Neuronal stem cell (in vitro differentiated cells): ENCODE measurements at regions not wholly inside any gene's neighbourhood (a gene's known extent, or its start where the extent isn't known, plus 50 kb on each side); places are given as distances from the start of the nearest gene placed in this dataset.

Experiments used
- DNase-seq: peaks from one replicate; pipeline ENCODE4 v3.0.0-alpha.2; 2013; ENCODE audit warnings: low spot score
- H2AFZ ChIP-seq: one replicate; pipeline ENCODE4 v1.6.1; 2013; ENCODE audit warnings: mild to moderate bottlenecking, low read length, inconsistent platforms
- H2AK5ac ChIP-seq: 2 replicates; pipeline ENCODE4 v1.6.1; 2013; ENCODE audit warnings: low read depth, mild to moderate bottlenecking, inconsistent platforms, low read length, moderate library complexity, mixed read lengths
- H2BK120ac ChIP-seq: 2 replicates; pipeline ENCODE4 v1.6.1; 2013; ENCODE audit warnings: low read depth, mild to moderate bottlenecking, inconsistent platforms, low read length, moderate library complexity, mixed read lengths
- H2BK12ac ChIP-seq: one replicate; pipeline ENCODE4 v1.6.1; 2013; ENCODE audit warnings: low read length, inconsistent platforms
- H2BK15ac ChIP-seq: 2 replicates; pipeline ENCODE4 v1.6.1; 2013; ENCODE audit warnings: mild to moderate bottlenecking, low read length, inconsistent platforms, mixed read lengths
- H2BK5ac ChIP-seq: one replicate; pipeline ENCODE4 v1.6.1; 2013; ENCODE audit warnings: inconsistent platforms, mild to moderate bottlenecking, low read length, moderate library complexity
- H3K14ac ChIP-seq: one replicate; pipeline ENCODE4 v1.6.1; 2013; ENCODE audit warnings: low read length, inconsistent platforms
- H3K18ac ChIP-seq: 2 replicates; pipeline ENCODE4 v1.6.1; 2013; ENCODE audit warnings: low read length, inconsistent platforms
- H3K23ac ChIP-seq: 2 replicates; pipeline ENCODE4 v1.6.1; 2013; ENCODE audit warnings: low read depth, mild to moderate bottlenecking, mixed read lengths, low read length, inconsistent platforms; ENCODE audit not compliant: poor library complexity
- H3K27ac ChIP-seq: replicated peaks from 3 replicates; pipeline ENCODE4 v1.5.1; 2013; ENCODE audit warnings: low read length, inconsistent platforms
- H3K27me3 ChIP-seq, 3 experiments: 2 replicates each; pipeline ENCODE4 v1.6.1; 2013; ENCODE audit warnings: low read length in 3 of 3, mild to moderate bottlenecking in 2 of 3, inconsistent platforms in 1 of 3, low read depth in 1 of 3, mixed read lengths in 1 of 3, moderate library complexity in 1 of 3; ENCODE audit not compliant: control insufficient read depth in 3 of 3, insufficient read depth in 3 of 3
- H3K36me3 ChIP-seq, 2 donors: replicated peaks in 1 of 2; 2 replicates each; pipeline ENCODE4 v1.6.1; 2013; ENCODE audit warnings: low read length in 2 of 2; ENCODE audit not compliant: control insufficient read depth in 2 of 2, insufficient read depth in 2 of 2
- H3K4ac ChIP-seq: 2 replicates; pipeline ENCODE4 v1.6.1; 2013; ENCODE audit warnings: inconsistent platforms, mild to moderate bottlenecking, low read length, moderate library complexity
- H3K4me1 ChIP-seq, 2 donors: 1 replicate in 1 of 2; 2 replicates in 1 of 2; pipeline ENCODE4 v1.6.1; 2013; ENCODE audit warnings: low read length in 2 of 2, low read depth in 1 of 2; ENCODE audit not compliant: control insufficient read depth in 2 of 2, insufficient read depth in 1 of 2
- H3K4me2 ChIP-seq: one replicate; pipeline ENCODE4 v1.6.1; 2013; ENCODE audit warnings: mild to moderate bottlenecking, low read length, inconsistent platforms; ENCODE audit not compliant: insufficient read depth, poor library complexity, severe bottlenecking
- H3K4me3 ChIP-seq, 2 donors: 2 replicates each; pipeline ENCODE4 v1.5.1; 2013; ENCODE audit warnings: low read length in 2 of 2, mild to moderate bottlenecking in 2 of 2, inconsistent platforms in 1 of 2, moderate library complexity in 1 of 2
- H3K79me1 ChIP-seq: one replicate; pipeline ENCODE4 v1.6.1; 2013; ENCODE audit warnings: low read depth, mild to moderate bottlenecking, inconsistent platforms, low read length, moderate library complexity
- H3K9ac ChIP-seq: one replicate; pipeline ENCODE4 v1.6.1; 2013; ENCODE audit warnings: mild to moderate bottlenecking, low read depth, low read length, inconsistent platforms; ENCODE audit not compliant: poor library complexity
- H3K9me3 ChIP-seq, 2 donors: replicated peaks in 1 of 2; 2 replicates each; pipeline versions ENCODE3 to v1.6.1; 2013; ENCODE audit warnings: low read length in 2 of 2, mild to moderate bottlenecking in 2 of 2, inconsistent platforms in 1 of 2, low read depth in 1 of 2, mixed read lengths in 1 of 2, moderate library complexity in 1 of 2; ENCODE audit not compliant: control insufficient read depth in 2 of 2, insufficient read depth in 1 of 2
- H4K8ac ChIP-seq: one replicate; pipeline ENCODE4 v1.6.1; 2013; ENCODE audit warnings: low read depth, mild to moderate bottlenecking, inconsistent platforms, low read length, moderate library complexity
- H4K91ac ChIP-seq: one replicate; pipeline ENCODE4 v1.6.1; 2013; ENCODE audit warnings: low read length, low read depth, mild to moderate bottlenecking, inconsistent platforms; ENCODE audit not compliant: poor library complexity
- WGBS, 2 donors: extraction: QIAGEN DNeasy Blood & Tissue Kit; methylation state at CpG; one replicate each; pipeline ENCODE4 v1.1.7; 2013; ENCODE audit warnings: missing lambda C conversion rate in 2 of 2, mixed read lengths in 1 of 2; ENCODE audit not compliant: insufficient read length in 2 of 2, insufficient replicate concordance in 1 of 2; ENCODE audit errors: extremely low coverage in 2 of 2; 5-methylcytosine and 5-hydroxymethylcytosine counted together

GRCh38 chr2:16102358-16102975, 162.1 kb downstream of the MYCN start:
- Histone ChIP-seq H4K8ac (no peak overlapping the region), H2BK5ac (peak overlapping the region; percentile 16), H3K4me3 (no peak overlapping the region), H3K27me3 (no peaks in the 10 kb centered on the region), H2BK15ac (peak overlapping the region; percentile 11), H3K4ac (no peak overlapping the region), H2BK120ac (peak overlapping the region; percentile 84), H3K14ac (no peak overlapping the region), H3K4me1 (peaks cover 26 to 28% of the 10 kb centered on the region in 2 donors), H3K23ac (no peak overlapping the region), H3K18ac (peak overlapping the region; percentile 89), H3K79me1 (no peaks in the 10 kb centered on the region), H4K91ac (no peak overlapping the region), H3K36me3 (no peaks in the 10 kb centered on the region), H3K27ac (peak overlapping the region; percentile 13), H3K9me3 (no peaks in the 10 kb centered on the region), H2AFZ (peak overlapping the region; percentile 23), H2AK5ac (peak overlapping the region; percentile 66), H2BK12ac (peak overlapping the region; percentile 48), H3K9ac (peak overlapping the region; percentile 34), H3K4me2 (no peak overlapping the region)
- no CpG with 5 or more reads among the region's 14 CpGs for WGBS, 2 donors
- DNase-seq, result no peak

GRCh38 chr2:16101196-16101595, 160.8 kb downstream of the MYCN start:
- Histone ChIP-seq H3K27me3 (no peaks in the 10 kb centered on the region), H2AK5ac (no peak overlapping the region), H3K36me3 (no peaks in the 10 kb centered on the region), H3K4me3 (no peak overlapping the region), H3K18ac (peak overlapping the region; percentile 66), H3K23ac (no peak overlapping the region), H2BK5ac (no peak overlapping the region), H2BK120ac (no peak overlapping the region), H2AFZ (peak overlapping the region; percentile 19), H4K8ac (no peak overlapping the region), H2BK12ac (peak overlapping the region; percentile 67), H2BK15ac (no peak overlapping the region), H3K4me2 (no peak overlapping the region), H3K4me1 (peaks cover 23 to 25% of the 10 kb centered on the region in 2 donors), H3K9me3 (no peaks in the 10 kb centered on the region), H4K91ac (no peak overlapping the region), H3K27ac (no peak overlapping the region), H3K4ac (no peak overlapping the region), H3K79me1 (no peaks in the 10 kb centered on the region), H3K9ac (no peak overlapping the region), H3K14ac (no peak overlapping the region)
- no CpG with 5 or more reads among the region's 3 CpGs for WGBS, 2 donors
- DNase-seq, result no peak

- Histone ChIP-seq H3K9ac (no peak overlapping the region), H3K79me1 (no peaks in the 10 kb centered on the region), H3K23ac (no peak overlapping the region), H3K4me3 (no peak overlapping the region), H2BK5ac (no peak overlapping the region), H2BK12ac (no peak overlapping the region), H3K4ac (no peak overlapping the region), H2BK120ac (no peak overlapping the region), H2BK15ac (no peak overlapping the region), H3K27me3 (no peaks in the 10 kb centered on the region), H2AK5ac (no peak overlapping the region), H2AFZ (no peak overlapping the region), H3K36me3 (no peaks in the 10 kb centered on the region), H3K4me2 (no peak overlapping the region), H3K18ac (no peak overlapping the region), H3K27ac (no peak overlapping the region), H4K8ac (no peak overlapping the region), H3K4me1 (peaks cover 14% of the 10 kb centered on the region in 2 donors), H3K14ac (no peak overlapping the region), H3K9me3 (no peaks in the 10 kb centered on the region), H4K91ac (no peak overlapping the region)
- no peak for DNase-seq
- no CpG with 5 or more reads among the region's 1 CpG for WGBS, 2 donors
Observed at GRCh38 chr2:16100006-16100405, 159.7 kb downstream of the MYCN start.

- H3K36me3 ChIP-seq, result no peaks in the 10 kb centered on the region
- H3K18ac ChIP-seq, result no peak overlapping the region
- H2BK120ac ChIP-seq, result no peak overlapping the region
- no peak overlapping the region for H4K8ac ChIP-seq
- no peak overlapping the region for H3K4me2 ChIP-seq
- H3K9ac ChIP-seq, result no peak overlapping the region
- no peak overlapping the region for H2AFZ ChIP-seq
- no peak overlapping the region for H2BK15ac ChIP-seq
- H3K14ac ChIP-seq, result no peak overlapping the region
- H3K9me3 ChIP-seq, result no peaks in the 10 kb centered on the region
- H2BK12ac ChIP-seq, result no peak overlapping the region
- no peak overlapping the region for H2BK5ac ChIP-seq
- H3K27ac ChIP-seq, result no peak overlapping the region
- no peak overlapping the region for H4K91ac ChIP-seq
- H3K23ac ChIP-seq, result no peak overlapping the region
- no peak overlapping the region for H3K4ac ChIP-seq
- H3K27me3 ChIP-seq, result no peaks in the 10 kb centered on the region
- no CpG with 5 or more reads among the region's 2 CpGs for WGBS, 2 donors
- peaks cover 13 to 18% of the 10 kb centered on the region in 2 donors for H3K4me1 ChIP-seq
- DNase-seq, result no peak
- no peak overlapping the region for H3K4me3 ChIP-seq
- no peaks in the 10 kb centered on the region for H3K79me1 ChIP-seq
- H2AK5ac ChIP-seq, result no peak overlapping the region
Observed at GRCh38 chr2:16099326-16099725, 159.0 kb downstream of the MYCN start.
